ENCODE measurements at regions not wholly inside any gene's neighbourhood (a gene's known extent, or its start where the extent isn't known, plus 50 kb on each side); places are given as distances from the start of the nearest gene placed in this dataset.
A peak's percentile ranks its signal among the peaks of the same experiment; 100 is the strongest.

- intact Hi-C loops (cut with DNase I): no loop called here
- H3K27me3 ChIP-seq (ENCODE audit: control insufficient read depth in 1 of 2, insufficient read depth in 2 of 2, low read length in 1 of 2): no peaks in the 10 kb centered on the region
- ATAC-seq (ENCODE audit: low FRiP score) (no peak), DNase-seq (peak; percentile 42 to 74)
- no peaks in the 10 kb centered on the region for H3K36me3 ChIP-seq (ENCODE audit: control insufficient read depth in 1 of 2, insufficient read depth in 2 of 2, low read length in 1 of 2)
- no peaks in the 10 kb centered on the region for H3K4me1 ChIP-seq (ENCODE audit: control insufficient read depth in 1 of 2, insufficient read depth in 2 of 2, low read length in 2 of 2)
- no peak overlapping the region for H3K27ac ChIP-seq (ENCODE audit: low read depth in 1 of 2, low read length in 2 of 2)
- WGBS, 2 donors: 73 to 74% methylated on average over 6 of the region's 6 CpGs
- no peaks in the 10 kb centered on the region for H3K9me3 ChIP-seq (ENCODE audit: control insufficient read depth, low read length)
- H3K4me3 ChIP-seq (ENCODE audit: low read length in 2 of 2): no peak overlapping the region
Observed at GRCh38 chr14:101049942-101050341, 146.4 kb upstream of the RTL1 start.

- intact Hi-C loops (cut with DNase I): no loop called here
- 93% methylated on average over 17 of the region's 17 CpGs for WGBS, 2 donors
Observed at GRCh38 chr14:101050901-101051490, 147.5 kb upstream of the RTL1 start.

GRCh38 chr14:101054671-101055070, 151.1 kb upstream of the RTL1 start:
- Histone ChIP-seq H3K36me3 (ENCODE audit: control insufficient read depth in 1 of 2, insufficient read depth in 2 of 2, low read length in 1 of 2) (no peaks in the 10 kb centered on the region), H3K9me3 (ENCODE audit: control insufficient read depth, low read length) (no peaks in the 10 kb centered on the region), H3K4me1 (ENCODE audit: control insufficient read depth in 1 of 2, insufficient read depth in 2 of 2, low read length in 2 of 2) (no peaks in the 10 kb centered on the region), H3K27me3 (ENCODE audit: control insufficient read depth in 1 of 2, insufficient read depth in 2 of 2, low read length in 1 of 2) (no peaks in the 10 kb centered on the region), H3K27ac (ENCODE audit: low read depth in 1 of 2, low read length in 2 of 2) (no peak overlapping the region), H3K4me3 (ENCODE audit: low read length in 2 of 2) (no peak overlapping the region)
- DNase-seq (peak in 1 of 2 donors; percentile 9), ATAC-seq (ENCODE audit: low FRiP score) (no peak)
- 81 to 87% methylated on average over 7 of the region's 7 CpGs for WGBS, 2 donors
- intact Hi-C loops (cut with DNase I): no loop called here

More at GRCh38 chr14:101050901-101051490, 147.5 kb upstream of the RTL1 start:
- H3K4me1 ChIP-seq (ENCODE audit: control insufficient read depth in 1 of 2, insufficient read depth in 2 of 2, low read length in 2 of 2): no peaks in the 10 kb centered on the region
- H3K4me3 ChIP-seq (ENCODE audit: low read length in 2 of 2): no peak overlapping the region
- ATAC-seq (ENCODE audit: low FRiP score) (no peak), DNase-seq (peak; percentile 23 to 31)
- no peak overlapping the region for H3K27ac ChIP-seq (ENCODE audit: low read depth in 1 of 2, low read length in 2 of 2)
- H3K9me3 ChIP-seq (ENCODE audit: control insufficient read depth, low read length): no peaks in the 10 kb centered on the region
- no peaks in the 10 kb centered on the region for H3K36me3 ChIP-seq (ENCODE audit: control insufficient read depth in 1 of 2, insufficient read depth in 2 of 2, low read length in 1 of 2)
- H3K27me3 ChIP-seq (ENCODE audit: control insufficient read depth in 1 of 2, insufficient read depth in 2 of 2, low read length in 1 of 2): no peaks in the 10 kb centered on the region

- H3K27ac ChIP-seq (ENCODE audit: low read depth in 1 of 2, low read length in 2 of 2): no peak overlapping the region
- WGBS, 2 donors: 93 to 94% methylated on average over 15 of the region's 15 CpGs
- no peak for ATAC-seq (ENCODE audit: low FRiP score)
- no peak overlapping the region for H3K4me3 ChIP-seq (ENCODE audit: low read length in 2 of 2)
- no peaks in the 10 kb centered on the region for H3K36me3 ChIP-seq (ENCODE audit: control insufficient read depth in 1 of 2, insufficient read depth in 2 of 2, low read length in 1 of 2)
- H3K27me3 ChIP-seq (ENCODE audit: control insufficient read depth in 1 of 2, insufficient read depth in 2 of 2, low read length in 1 of 2): no peaks in the 10 kb centered on the region
- no peaks in the 10 kb centered on the region for H3K4me1 ChIP-seq (ENCODE audit: control insufficient read depth in 1 of 2, insufficient read depth in 2 of 2, low read length in 2 of 2)
- DNase-seq: peak; percentile 37 to 70
- no peaks in the 10 kb centered on the region for H3K9me3 ChIP-seq (ENCODE audit: control insufficient read depth, low read length)
- intact Hi-C loops (cut with DNase I): no loop called here
Observed at GRCh38 chr14:101055106-101055662, 151.7 kb upstream of the RTL1 start.

GRCh38 chr14:101055776-101056374, 152.4 kb upstream of the RTL1 start:
- DNase-seq (peak; percentile 20 to 46), ATAC-seq (ENCODE audit: low FRiP score) (no peak)
- no peaks in the 10 kb centered on the region for H3K36me3 ChIP-seq (ENCODE audit: control insufficient read depth in 1 of 2, insufficient read depth in 2 of 2, low read length in 1 of 2)
- 94% methylated on average over 12 of the region's 12 CpGs for WGBS, 2 donors
- no peaks in the 10 kb centered on the region for H3K27me3 ChIP-seq (ENCODE audit: control insufficient read depth in 1 of 2, insufficient read depth in 2 of 2, low read length in 1 of 2)
- H3K27ac ChIP-seq (ENCODE audit: low read depth in 1 of 2, low read length in 2 of 2): no peak overlapping the region
- H3K4me3 ChIP-seq (ENCODE audit: low read length in 2 of 2): no peak overlapping the region
- no peaks in the 10 kb centered on the region for H3K4me1 ChIP-seq (ENCODE audit: control insufficient read depth in 1 of 2, insufficient read depth in 2 of 2, low read length in 2 of 2)
- intact Hi-C loops (cut with DNase I): no loop called here
- no peaks in the 10 kb centered on the region for H3K9me3 ChIP-seq (ENCODE audit: control insufficient read depth, low read length)

GRCh38 chr14:101056446-101056845, 152.9 kb upstream of the RTL1 start:
- ATAC-seq (ENCODE audit: low FRiP score): no peak
- intact Hi-C loops (cut with DNase I): no loop called here
- 83 to 87% methylated on average over 2 of the region's 2 CpGs for WGBS, 2 donors
- DNase-seq: no peak
- H3K36me3 ChIP-seq (ENCODE audit: control insufficient read depth in 1 of 2, insufficient read depth in 2 of 2, low read length in 1 of 2): no peaks in the 10 kb centered on the region
- no peak overlapping the region for H3K4me3 ChIP-seq (ENCODE audit: low read length in 2 of 2)
- H3K4me1 ChIP-seq (ENCODE audit: control insufficient read depth in 1 of 2, insufficient read depth in 2 of 2, low read length in 2 of 2): no peaks in the 10 kb centered on the region
- no peaks in the 10 kb centered on the region for H3K27me3 ChIP-seq (ENCODE audit: control insufficient read depth in 1 of 2, insufficient read depth in 2 of 2, low read length in 1 of 2)
- no peak overlapping the region for H3K27ac ChIP-seq (ENCODE audit: low read depth in 1 of 2, low read length in 2 of 2)
- no peaks in the 10 kb centered on the region for H3K9me3 ChIP-seq (ENCODE audit: control insufficient read depth, low read length)

- Histone ChIP-seq H3K9me3 (ENCODE audit: control insufficient read depth, low read length) (no peaks in the 10 kb centered on the region), H3K27ac (ENCODE audit: low read depth in 1 of 2, low read length in 2 of 2) (no peak overlapping the region), H3K36me3 (ENCODE audit: control insufficient read depth in 1 of 2, insufficient read depth in 2 of 2, low read length in 1 of 2) (no peaks in the 10 kb centered on the region), H3K4me1 (ENCODE audit: control insufficient read depth in 1 of 2, insufficient read depth in 2 of 2, low read length in 2 of 2) (no peaks in the 10 kb centered on the region), H3K27me3 (ENCODE audit: control insufficient read depth in 1 of 2, insufficient read depth in 2 of 2, low read length in 1 of 2) (no peaks in the 10 kb centered on the region), H3K4me3 (ENCODE audit: low read length in 2 of 2) (no peak overlapping the region)
- intact Hi-C loops (cut with DNase I): no loop called here
- DNase-seq (no peak), ATAC-seq (ENCODE audit: low FRiP score) (no peak)
- WGBS, 2 donors: 90 to 97% methylated on average over 3 of the region's 3 CpGs
Observed at GRCh38 chr14:101057394-101057793, 153.9 kb upstream of the RTL1 start.

- H3K27ac ChIP-seq (ENCODE audit: low read depth in 1 of 2, low read length in 2 of 2): no peak overlapping the region
- no peak overlapping the region for H3K4me3 ChIP-seq (ENCODE audit: low read length in 2 of 2)
- H3K27me3 ChIP-seq (ENCODE audit: control insufficient read depth in 1 of 2, insufficient read depth in 2 of 2, low read length in 1 of 2): no peaks in the 10 kb centered on the region
- intact Hi-C loops (cut with DNase I): no loop called here
- no peaks in the 10 kb centered on the region for H3K36me3 ChIP-seq (ENCODE audit: control insufficient read depth in 1 of 2, insufficient read depth in 2 of 2, low read length in 1 of 2)
- no peak for ATAC-seq (ENCODE audit: low FRiP score)
- DNase-seq: no peak
- WGBS, 2 donors: 12 to 16% methylated on average over 3 of the region's 3 CpGs
- H3K4me1 ChIP-seq (ENCODE audit: control insufficient read depth in 1 of 2, insufficient read depth in 2 of 2, low read length in 2 of 2): no peaks in the 10 kb centered on the region
- no peaks in the 10 kb centered on the region for H3K9me3 ChIP-seq (ENCODE audit: control insufficient read depth, low read length)
Observed at GRCh38 chr14:101058571-101058970, 155.0 kb upstream of the RTL1 start.

- Histone ChIP-seq H3K27ac (ENCODE audit: low read depth in 1 of 2, low read length in 2 of 2) (no peak overlapping the region), H3K36me3 (ENCODE audit: control insufficient read depth in 1 of 2, insufficient read depth in 2 of 2, low read length in 1 of 2) (no peaks in the 10 kb centered on the region), H3K9me3 (ENCODE audit: control insufficient read depth, low read length) (no peaks in the 10 kb centered on the region), H3K4me3 (ENCODE audit: low read length in 2 of 2) (no peak overlapping the region), H3K27me3 (ENCODE audit: control insufficient read depth in 1 of 2, insufficient read depth in 2 of 2, low read length in 1 of 2) (no peaks in the 10 kb centered on the region), H3K4me1 (ENCODE audit: control insufficient read depth in 1 of 2, insufficient read depth in 2 of 2, low read length in 2 of 2) (no peaks in the 10 kb centered on the region)
- WGBS, 2 donors: 89 to 93% methylated on average over 19 of the region's 19 CpGs
- intact Hi-C loops (cut with DNase I): no loop called here
- peak; percentile 36 to 70 for DNase-seq
- no peak for ATAC-seq (ENCODE audit: low FRiP score)
Observed at GRCh38 chr14:101060171-101060601, 156.7 kb upstream of the RTL1 start.
